OCI-LY7 (cell line): ENCODE measurements at regions not wholly inside any gene's neighbourhood (a gene's known extent, or its start where the extent isn't known, plus 50 kb on each side); places are given as distances from the start of the nearest gene placed in this dataset.

Experiments
- CTCF ChIP-seq: fragments of 200-600 bp; sonication (generic); conservative IDR thresholded peaks from 2 replicates; pipeline ENCODE4 v1.5.1; 2014; ENCODE audit warnings: mild to moderate bottlenecking, antibody characterized with exemption, low read length, moderate library complexity, mixed read lengths
- EZH2phosphoT487 ChIP-seq: fragments of 200-600 bp; sonication (generic); IDR thresholded peaks from 2 replicates; pipeline ENCODE4 v1.6.1; 2018; ENCODE audit warnings: low read depth, borderline replicate concordance, mild to moderate bottlenecking, mixed run types, antibody characterized with exemption, low read length, moderate library complexity, mixed read lengths

GRCh38 chr12:84336231-84336630 is 576.4 kb downstream of the SLC6A15 start:
- TF ChIP-seq CTCF (no peak), EZH2phosphoT487 (no peak)
